GM12878 (cell line): ENCODE measurements at regions not wholly inside any gene's neighbourhood (a gene's known extent, or its start where the extent isn't known, plus 50 kb on each side); places are given as distances from the start of the nearest gene placed in this dataset.

ENCODE experiments used
- ATAC-seq: fragments of 200-7000 bp; cut with Tn5 transposase; 3 replicates; pipeline ENCODE4 v1.9.1; 2020; ENCODE audit warnings: mild to moderate bottlenecking, moderate library complexity
- BruUV-seq: library from RNA; stranded (reverse); fragments of 400-500 nt; replicated peaks from 2 replicates; lab custom pipeline; 2021; lab: Mats Ljungman, UMichigan
- CTCF ChIA-PET: fragments of 300-600 bp; sonication (Branson Sonifier 250); formaldehyde crosslinking; extraction: SDS; loops from one replicate; lab custom pipeline; 2021; ENCODE audit warnings: inconsistent platforms; lab: Yijun Ruan, JAX
- POLR2A ChIA-PET: fragments of 350-600 bp; formaldehyde crosslinking; extraction: SDS; loops from one replicate; lab custom pipeline; 2021; ENCODE audit warnings: inconsistent platforms; lab: Charles Lee
- RAD21 ChIA-PET: fragments of 300-600 bp; sonication (Branson Sonifier 250); formaldehyde crosslinking; loops from one replicate; lab custom pipeline; 2023; ENCODE audit warnings: antibody characterized with exemption; ENCODE audit not compliant: unreplicated experiment; lab: Charles Lee
- SMC1A ChIA-PET: fragments of 300-600 bp; sonication (Branson Sonifier 250); formaldehyde crosslinking; loops from one replicate; lab custom pipeline; 2023; ENCODE audit not compliant: unreplicated experiment, uncharacterized antibody; lab: Charles Lee
- DNase-seq: peaks from one replicate; pipeline ENCODE4 v3.0.0-alpha.2; 2011; ENCODE audit warnings: low read depth, low spot score
- FAIRE-seq: peaks from 3 replicates; lab custom pipeline; 2011; peaks lifted over from hg19 to GRCh38; lab: Jason Lieb, UNC
- H2AFZ ChIP-seq: 2 replicates; pipeline ENCODE4 v1.6.0; 2011; ENCODE audit warnings: low read depth, low read length, control low read depth; ENCODE audit not compliant: control insufficient read depth
- H3K27ac ChIP-seq: 2 replicates; pipeline ENCODE4 v1.5.1; 2011; ENCODE audit warnings: control low read depth; ENCODE audit not compliant: control insufficient read depth, insufficient read depth
- H3K27me3 ChIP-seq, 2 experiments: replicated peaks in 1 of 2; 2 replicates each; pipeline versions ENCODE4 v1.6.0 to v1.6.1; 2011; ENCODE audit warnings: low read length in 1 of 2; ENCODE audit not compliant: control insufficient read depth in 2 of 2, insufficient read depth in 2 of 2
- H3K36me3 ChIP-seq, 2 experiments: 2 replicates each; pipeline ENCODE4 v1.5.1; 2011; ENCODE audit warnings: low read length in 1 of 2; ENCODE audit not compliant: control insufficient read depth in 2 of 2, insufficient read depth in 2 of 2
- H3K4me1 ChIP-seq: 2 replicates; pipeline ENCODE4 v1.6.1; 2011; ENCODE audit warnings: mild to moderate bottlenecking, low read length, moderate library complexity, mixed read lengths; ENCODE audit not compliant: control insufficient read depth, insufficient read depth
- H3K4me2 ChIP-seq: 2 replicates; pipeline ENCODE4 v1.6.0; 2011; ENCODE audit warnings: control low read depth; ENCODE audit not compliant: control insufficient read depth, insufficient read depth
- H3K4me3 ChIP-seq: fragments of 200-600 bp; sonication (generic); 2 replicates; pipeline ENCODE4 v1.5.1; 2016
- H3K79me2 ChIP-seq: 2 replicates; pipeline ENCODE4 v1.6.0; 2011; ENCODE audit warnings: low read length; ENCODE audit not compliant: control insufficient read depth, insufficient read depth
- H3K9ac ChIP-seq: 2 replicates; pipeline ENCODE4 v1.8.0; 2011; ENCODE audit warnings: low read length, control low read depth, mixed read lengths; ENCODE audit not compliant: control insufficient read depth, insufficient read depth
- H3K9me3 ChIP-seq: replicated peaks from 3 replicates; pipeline ENCODE4 v1.5.1; 2011; ENCODE audit warnings: mild to moderate bottlenecking, low read length; ENCODE audit not compliant: control insufficient read depth, insufficient read depth
- H4K20me1 ChIP-seq: 2 replicates; pipeline ENCODE4 v1.6.0; 2011; ENCODE audit not compliant: control insufficient read depth, insufficient read depth
- MYC ChIP-seq: IDR thresholded peaks from 2 replicates; pipeline ENCODE4 v1.6.1; 2011; ENCODE audit warnings: mild to moderate bottlenecking, low read length, moderate library complexity, inconsistent platforms; ENCODE audit not compliant: insufficient read depth, insufficient replicate concordance, insufficient read length, severe bottlenecking
- NR2F1 ChIP-seq: fragments of 450-650 bp; conservative IDR thresholded peaks from 2 replicates; pipeline ENCODE4 v1.6.1; 2017; ENCODE audit warnings: mild to moderate bottlenecking
- PAX8 ChIP-seq: fragments of 450-650 bp; IDR thresholded peaks from 2 replicates; pipeline ENCODE4 v1.6.1; 2017; ENCODE audit warnings: mild to moderate bottlenecking, moderate library complexity
- SMC3 ChIP-seq: IDR thresholded peaks from 2 replicates; pipeline ENCODE4 v1.6.1; 2011; ENCODE audit warnings: low read length, improper control_type of control experiment, borderline replicate concordance
- ZBTB11 ChIP-seq: fragments of 450-650 bp; formaldehyde crosslinking; IDR thresholded peaks from 2 replicates; pipeline ENCODE4 v1.5.0; 2022; ENCODE audit warnings: mild to moderate bottlenecking, missing genetic modification characterization
- ZNF274 ChIP-seq: IDR thresholded peaks from one replicate; pipeline ENCODE4 v1.8.0; 2011; ENCODE audit not compliant: insufficient read length, insufficient read depth
- WGBS: methylation state at CpG from one replicate; pipeline ENCODE4 v1.1.6; 2016; ENCODE audit warnings: low lambda C conversion rate; ENCODE audit not compliant: insufficient replicate concordance, insufficient coverage; ENCODE audit errors: missing lambda C conversion rate; 5-methylcytosine and 5-hydroxymethylcytosine counted together
- in situ Hi-C: fragments of 300-500 bp; cut with MboI; formaldehyde crosslinking; loops from 9 replicates; pipeline ENCODE4 v1.14.3; 2018; ENCODE audit warnings: mixed read lengths
- intact Hi-C: fragments of 100-400 bp; cut with micrococcal nuclease; formaldehyde crosslinking; loops from one replicate; pipeline ENCODE4 v1.14.2; 2022; ENCODE audit not compliant: unreplicated experiment

GRCh38 chr6:12613811-12614210 is 102.8 kb upstream of the PHACTR1 start (continued):
- TF ChIP-seq ZBTB11 (CRISPR knock-in tag) (no peak), NR2F1 (no peak)

GRCh38 chr6:12614456-12614855 is 102.1 kb upstream of the PHACTR1 start:
- DNase-seq (no peak), FAIRE-seq (no peak), ATAC-seq (no peak)
- ChIA-PET CTCF (no interaction called here), POLR2A (no interaction called here), SMC1A (interaction anchor here (0.8 to 1.0 kb wide), 2 partner anchors 8 to 251 kb away, joined by 3 read pairs; no protein-coding TSS in a partner anchor), RAD21 (no interaction called here)
- H3K36me3 ChIP-seq, result no peaks in the 10 kb centered on the region
- no peaks in the 10 kb centered on the region for H4K20me1 ChIP-seq
- BruUV-seq, result no TSS peak
- H3K4me1 ChIP-seq, result peaks cover 5% of the 10 kb centered on the region; the same call in 1 of the 2 replicates
- TF ChIP-seq MYC (no peak), PAX8 (no peak), SMC3 (no peak), ZNF274 (no peak)
- no peak overlapping the region for H3K27ac ChIP-seq
- in situ Hi-C loops (no loop called here), intact Hi-C loops (no loop called here)
- no peak overlapping the region for H3K9ac ChIP-seq
- 18% methylated on average over 6 of the region's 6 CpGs for WGBS
- no peaks in the 10 kb centered on the region for H3K9me3 ChIP-seq
- no peaks in the 10 kb centered on the region for H3K79me2 ChIP-seq
- no peak overlapping the region for H2AFZ ChIP-seq
- no peak overlapping the region for H3K4me3 ChIP-seq
- no peaks in the 10 kb centered on the region for H3K27me3 ChIP-seq
- no peak overlapping the region for H3K4me2 ChIP-seq
